ENCODE measurements at regions not wholly inside any gene's neighbourhood (a gene's known extent, or its start where the extent isn't known, plus 50 kb on each side); places are given as distances from the start of the nearest gene placed in this dataset.

- Histone ChIP-seq H3K27me3 (ENCODE audit: control insufficient read depth in 3 of 3, insufficient read depth in 3 of 3, low read length in 3 of 3) (no peaks in the 10 kb centered on the region), H3K4me3 (ENCODE audit: low read depth in 1 of 3, low read length in 3 of 3) (no peak overlapping the region), H3K9me3 (ENCODE audit: control insufficient read depth in 2 of 2, insufficient read depth in 1 of 2, low read depth in 1 of 2, low read length in 1 of 2) (peaks cover 0 to 3% of the 10 kb centered on the region in 2 donors), H3K27ac (ENCODE audit: low read depth in 1 of 3, low read length in 2 of 3) (no peak overlapping the region), H3K36me3 (ENCODE audit: control insufficient read depth in 3 of 3, insufficient read depth in 2 of 3, low read depth in 1 of 3, low read length in 3 of 3) (no peaks in the 10 kb centered on the region), H3K4me1 (ENCODE audit: control insufficient read depth in 3 of 3, insufficient read depth in 2 of 3, low read depth in 1 of 3, low read length in 2 of 3) (no peaks in the 10 kb centered on the region)
- 3 to 11% (median 7%) methylated on average over 4 of the region's 4 CpGs for WGBS, 3 donors
- DNase-seq (peak; percentile 28 to 35), FAIRE-seq (no peak)
Observed at GRCh38 chr13:57558051-57558467, 73.5 kb upstream of the PCDH17 start.

GRCh38 chr13:57568865-57569264 is 62.7 kb upstream of the PCDH17 start:
- DNase-seq (peak in 1 of 2 donors; percentile 4), FAIRE-seq (no peak)
- H3K27me3 ChIP-seq (ENCODE audit: control insufficient read depth in 3 of 3, insufficient read depth in 3 of 3, low read length in 3 of 3): no peaks in the 10 kb centered on the region
- no peak overlapping the region for H3K4me3 ChIP-seq (ENCODE audit: low read depth in 1 of 3, low read length in 3 of 3)
- H3K27ac ChIP-seq (ENCODE audit: low read depth in 1 of 3, low read length in 2 of 3): no peak overlapping the region
- no peaks in the 10 kb centered on the region for H3K4me1 ChIP-seq (ENCODE audit: control insufficient read depth in 3 of 3, insufficient read depth in 2 of 3, low read depth in 1 of 3, low read length in 2 of 3)
- WGBS, 3 donors: 14 to 51% (median 27%) methylated on average over 2 of the region's 2 CpGs
- no peaks in the 10 kb centered on the region for H3K9me3 ChIP-seq (ENCODE audit: control insufficient read depth in 2 of 2, insufficient read depth in 1 of 2, low read depth in 1 of 2, low read length in 1 of 2)
- H3K36me3 ChIP-seq (ENCODE audit: control insufficient read depth in 3 of 3, insufficient read depth in 2 of 3, low read depth in 1 of 3, low read length in 3 of 3): no peaks in the 10 kb centered on the region

GRCh38 chr13:57569986-57570385 is 61.6 kb upstream of the PCDH17 start:
- no peaks in the 10 kb centered on the region for H3K36me3 ChIP-seq (ENCODE audit: control insufficient read depth in 3 of 3, insufficient read depth in 2 of 3, low read depth in 1 of 3, low read length in 3 of 3)
- H3K27me3 ChIP-seq (ENCODE audit: control insufficient read depth in 3 of 3, insufficient read depth in 3 of 3, low read length in 3 of 3): no peaks in the 10 kb centered on the region
- H3K4me1 ChIP-seq (ENCODE audit: control insufficient read depth in 3 of 3, insufficient read depth in 2 of 3, low read depth in 1 of 3, low read length in 2 of 3): no peaks in the 10 kb centered on the region
- DNase-seq: no peak
- FAIRE-seq: no peak
- no peaks in the 10 kb centered on the region for H3K9me3 ChIP-seq (ENCODE audit: control insufficient read depth in 2 of 2, insufficient read depth in 1 of 2, low read depth in 1 of 2, low read length in 1 of 2)
- WGBS, 3 donors: 31 to 46% (median 45%) methylated on average over 1 of the region's 1 CpG
- no peak overlapping the region for H3K27ac ChIP-seq (ENCODE audit: low read depth in 1 of 3, low read length in 2 of 3)
- no peak overlapping the region for H3K4me3 ChIP-seq (ENCODE audit: low read depth in 1 of 3, low read length in 3 of 3)
